ENCODE measurements at regions not wholly inside any gene's neighbourhood (a gene's known extent, or its start where the extent isn't known, plus 50 kb on each side); places are given as distances from the start of the nearest gene placed in this dataset.

GRCh38 chr9:89929673-89930480, 325.1 kb downstream of the GADD45G start:
- no peak overlapping the region for H3K4me3 Mint-ChIP-seq
- no peaks in the 10 kb centered on the region for H3K36me3 ChIP-seq (ENCODE audit: control insufficient read depth, insufficient read depth, low read length)
- 80 to 85% methylated on average over 1 to 9 of the region's 9 CpGs for WGBS, 2 experiments (ENCODE audit: insufficient coverage in 1 of 2, insufficient read length in 1 of 2)
- no peaks in the 10 kb centered on the region for H3K9me3 ChIP-seq (ENCODE audit: control insufficient read depth, low read length)
- no peaks in the 10 kb centered on the region for H3K4me1 ChIP-seq (ENCODE audit: control insufficient read depth, insufficient read depth, low read length)
- H3K27me3 ChIP-seq (ENCODE audit: control insufficient read depth, insufficient read depth, low read length, poor library complexity, severe bottlenecking), result peaks cover 4% of the 10 kb centered on the region
- DNase-seq, result peak; percentile 28
- H3K27ac ChIP-seq (ENCODE audit: low read depth, low read length), result peak overlapping the region; percentile 57
- H3K4me1 Mint-ChIP-seq, result no peaks in the 10 kb centered on the region
- H3K4me3 ChIP-seq (ENCODE audit: low read length), result no peak overlapping the region
- H3K27ac Mint-ChIP-seq, result no peak overlapping the region
- H3K27me3 Mint-ChIP-seq (ENCODE audit: insufficient read depth), result peaks cover 12% of the 10 kb centered on the region
- H3K9ac ChIP-seq (ENCODE audit: extremely low read depth, low read length, poor library complexity, severe bottlenecking), result no peak overlapping the region
- H3K9me3 Mint-ChIP-seq, result no peaks in the 10 kb centered on the region
- no peak for TF ChIP-seq CTCF (conservative IDR thresholded peaks at IDR 0.05)
- H3K36me3 Mint-ChIP-seq (ENCODE audit: low read depth), result no peaks in the 10 kb centered on the region

GRCh38 chr9:89933578-89933977, 328.8 kb downstream of the GADD45G start:
- DNase-seq, result peak; percentile 12
- no peaks in the 10 kb centered on the region for H3K9me3 ChIP-seq (ENCODE audit: control insufficient read depth, low read length)
- H3K4me3 ChIP-seq (ENCODE audit: low read length), result no peak overlapping the region
- 87 to 97% methylated on average over 3 to 4 of the region's 4 CpGs for WGBS, 2 experiments (ENCODE audit: insufficient coverage in 1 of 2, insufficient read length in 1 of 2)
- Mint-ChIP-seq H3K9me3 (no peaks in the 10 kb centered on the region), H3K4me1 (no peaks in the 10 kb centered on the region), H3K4me3 (no peak overlapping the region), H3K27me3 (ENCODE audit: insufficient read depth) (peaks cover 8% of the 10 kb centered on the region), H3K27ac (no peak overlapping the region), H3K36me3 (ENCODE audit: low read depth) (no peaks in the 10 kb centered on the region)
- H3K27ac ChIP-seq (ENCODE audit: low read depth, low read length), result no peak overlapping the region
- TF ChIP-seq CTCF (conservative IDR thresholded peaks at IDR 0.05), result no peak
- peaks cover 4% of the 10 kb centered on the region for H3K27me3 ChIP-seq (ENCODE audit: control insufficient read depth, insufficient read depth, low read length, poor library complexity, severe bottlenecking)
- H3K9ac ChIP-seq (ENCODE audit: extremely low read depth, low read length, poor library complexity, severe bottlenecking), result no peak overlapping the region
- no peaks in the 10 kb centered on the region for H3K4me1 ChIP-seq (ENCODE audit: control insufficient read depth, insufficient read depth, low read length)
- H3K36me3 ChIP-seq (ENCODE audit: control insufficient read depth, insufficient read depth, low read length), result no peaks in the 10 kb centered on the region

GRCh38 chr9:89935115-89935514, 330.3 kb downstream of the GADD45G start:
- no peak overlapping the region for H3K27ac ChIP-seq (ENCODE audit: low read depth, low read length)
- no peak for TF ChIP-seq CTCF (conservative IDR thresholded peaks at IDR 0.05)
- no peaks in the 10 kb centered on the region for H3K4me1 ChIP-seq (ENCODE audit: control insufficient read depth, insufficient read depth, low read length)
- H3K4me3 ChIP-seq (ENCODE audit: low read length), result no peak overlapping the region
- H3K27me3 ChIP-seq (ENCODE audit: control insufficient read depth, insufficient read depth, low read length, poor library complexity, severe bottlenecking), result peaks cover 4% of the 10 kb centered on the region
- Mint-ChIP-seq H3K4me1 (peaks cover 6% of the 10 kb centered on the region), H3K4me3 (no peak overlapping the region), H3K36me3 (ENCODE audit: low read depth) (no peaks in the 10 kb centered on the region), H3K27me3 (ENCODE audit: insufficient read depth) (peaks cover 8% of the 10 kb centered on the region), H3K27ac (no peak overlapping the region), H3K9me3 (no peaks in the 10 kb centered on the region)
- no peaks in the 10 kb centered on the region for H3K36me3 ChIP-seq (ENCODE audit: control insufficient read depth, insufficient read depth, low read length)
- WGBS, 2 experiments (ENCODE audit: insufficient coverage in 1 of 2, insufficient read length in 1 of 2), result 91 to 93% methylated on average over 5 to 6 of the region's 6 CpGs
- H3K9ac ChIP-seq (ENCODE audit: extremely low read depth, low read length, poor library complexity, severe bottlenecking), result no peak overlapping the region
- no peaks in the 10 kb centered on the region for H3K9me3 ChIP-seq (ENCODE audit: control insufficient read depth, low read length)
- DNase-seq, result no peak

Data from endodermal cell (in vitro differentiated cells).